IMR-90 (cell line): ENCODE measurements at regions not wholly inside any gene's neighbourhood (a gene's known extent, or its start where the extent isn't known, plus 50 kb on each side); places are given as distances from the start of the nearest gene placed in this dataset.

Experiments used
- ATAC-seq: fragments of 200-7000 bp; cut with Tn5 transposase; 2 replicates; pipeline ENCODE4 v1.9.1; 2020; ENCODE audit warnings: low read depth, mild to moderate bottlenecking, moderate library complexity
- BruUV-seq: library from RNA; stranded (reverse); fragments of 400-500 nt; replicated peaks from 2 replicates; lab custom pipeline; 2021; lab: Mats Ljungman, UMichigan
- CTCF ChIA-PET: fragments of 300-600 bp; formaldehyde crosslinking; extraction: SDS; loops from one replicate; lab custom pipeline; 2021; ENCODE audit warnings: antibody characterized with exemption; lab: Yijun Ruan, JAX
- POLR2A ChIA-PET: fragments of 300-600 bp; sonication (Branson Sonifier 250); formaldehyde crosslinking; loops from one replicate; lab custom pipeline; 2022; ENCODE audit warnings: antibody characterized with exemption; ENCODE audit not compliant: unreplicated experiment; lab: Charles Lee
- DNase-seq: peaks from one replicate; pipeline ENCODE4 v3.0.0; 2013
- H2AFZ ChIP-seq: replicated peaks from 2 replicates; pipeline ENCODE3; 2013; ENCODE audit warnings: low read length, mild to moderate bottlenecking; ENCODE audit not compliant: poor library complexity
- H2AK5ac ChIP-seq: 2 replicates; pipeline ENCODE4 v1.6.1; 2013; ENCODE audit warnings: low read depth, low read length, inconsistent platforms
- H2AK9ac ChIP-seq: replicated peaks from 2 replicates; pipeline ENCODE3; 2013; ENCODE audit warnings: mild to moderate bottlenecking, low read depth, low read length, moderate library complexity; ENCODE audit not compliant: poor library complexity
- H2BK120ac ChIP-seq: 2 replicates; pipeline ENCODE4 v1.6.1; 2013; ENCODE audit warnings: low read depth, low read length, inconsistent platforms
- H2BK15ac ChIP-seq: 3 replicates; pipeline ENCODE4 v1.6.1; 2013; ENCODE audit warnings: low read depth, low read length, inconsistent platforms
- H2BK20ac ChIP-seq: 2 replicates; pipeline ENCODE4 v1.6.1; 2013; ENCODE audit warnings: low read depth, mild to moderate bottlenecking, inconsistent platforms, low read length, moderate library complexity
- H2BK5ac ChIP-seq: 2 replicates; pipeline ENCODE4 v1.6.1; 2013; ENCODE audit warnings: mild to moderate bottlenecking, low read depth, low read length, inconsistent platforms; ENCODE audit not compliant: poor library complexity, severe bottlenecking
- H3K14ac ChIP-seq: replicated peaks from 2 replicates; pipeline ENCODE4 v1.6.1; 2013; ENCODE audit warnings: low read depth, low read length, inconsistent platforms
- H3K18ac ChIP-seq: 2 replicates; pipeline ENCODE4 v1.6.1; 2013; ENCODE audit warnings: low read depth, low read length, control low read depth
- H3K23ac ChIP-seq: 2 replicates; pipeline ENCODE4 v1.6.1; 2013; ENCODE audit warnings: low read depth, low read length, inconsistent platforms
- H3K27ac ChIP-seq: 2 replicates; pipeline ENCODE4 v1.5.1; 2013; ENCODE audit warnings: mild to moderate bottlenecking, control low read depth, low read length; ENCODE audit not compliant: insufficient read depth
- H3K27me3 ChIP-seq: 2 replicates; pipeline ENCODE4 v1.6.1; 2013; ENCODE audit warnings: low read length; ENCODE audit not compliant: control insufficient read depth, insufficient read depth
- H3K36me3 ChIP-seq: 2 replicates; pipeline ENCODE4 v1.6.1; 2013; ENCODE audit warnings: low read length, mixed read lengths; ENCODE audit not compliant: control insufficient read depth, insufficient read depth
- H3K4ac ChIP-seq: 2 replicates; pipeline ENCODE4 v1.6.1; 2013; ENCODE audit warnings: low read depth, low read length, inconsistent platforms
- H3K4me1 ChIP-seq: 2 replicates; pipeline ENCODE4 v1.6.1; 2013; ENCODE audit warnings: low read length, mixed read lengths; ENCODE audit not compliant: control insufficient read depth, insufficient read depth
- H3K4me2 ChIP-seq: 2 replicates; pipeline ENCODE4 v1.6.1; 2013; ENCODE audit warnings: low read depth, mild to moderate bottlenecking, control low read depth, low read length, moderate library complexity
- H3K4me3 ChIP-seq: 2 replicates; pipeline ENCODE4 v1.5.1; 2013; ENCODE audit warnings: low read depth, mild to moderate bottlenecking, control low read depth, low read length, moderate library complexity; ENCODE audit not compliant: insufficient read depth
- H3K56ac ChIP-seq: 2 replicates; pipeline ENCODE4 v1.6.1; 2013; ENCODE audit warnings: low read length, inconsistent platforms; ENCODE audit not compliant: insufficient read depth; ENCODE audit errors: extremely low read depth
- H3K79me1 ChIP-seq, 2 experiments: 2 replicates each; pipeline ENCODE4 v1.6.1; 2013; ENCODE audit warnings: low read length in 2 of 2, inconsistent platforms in 1 of 2, low read depth in 1 of 2
- H3K9ac ChIP-seq: 2 replicates; pipeline ENCODE4 v1.6.1; 2013; ENCODE audit warnings: low read depth, low read length, control low read depth
- H3K9me1 ChIP-seq: 2 replicates; pipeline ENCODE4 v1.6.1; 2013; ENCODE audit warnings: low read length, inconsistent platforms; ENCODE audit not compliant: insufficient read depth
- H3K9me3 ChIP-seq: 2 replicates; pipeline ENCODE4 v1.6.1; 2013; ENCODE audit warnings: low read length; ENCODE audit not compliant: control insufficient read depth, insufficient read depth
- H4K20me1 ChIP-seq: 2 replicates; pipeline ENCODE4 v1.6.1; 2013; ENCODE audit warnings: low read length, inconsistent platforms; ENCODE audit not compliant: insufficient read depth
- H4K5ac ChIP-seq: 2 replicates; pipeline ENCODE4 v1.6.1; 2013; ENCODE audit warnings: mild to moderate bottlenecking, low read depth, low read length, control low read depth
- H4K8ac ChIP-seq, 2 experiments: 2 replicates each; pipeline ENCODE4 v1.6.1; 2013; ENCODE audit warnings: low read depth in 2 of 2, low read length in 2 of 2, control low read depth in 1 of 2, inconsistent platforms in 1 of 2
- H4K91ac ChIP-seq: 2 replicates; pipeline ENCODE4 v1.6.1; 2013; ENCODE audit warnings: low read depth, low read length, inconsistent platforms; ENCODE audit not compliant: insufficient read depth
- BHLHE40 ChIP-seq: fragments of 150-350 bp; IDR thresholded peaks from 2 replicates; pipeline ENCODE4 v1.6.1; 2016; ENCODE audit warnings: mild to moderate bottlenecking, low read depth, low read length
- CHD1 ChIP-seq: IDR thresholded peaks from 2 replicates; pipeline ENCODE4 v1.6.1; 2012; ENCODE audit warnings: low read depth, low read length, improper control_type of control experiment
- FOS ChIP-seq: fragments of 150-350 bp; IDR thresholded peaks from 2 replicates; pipeline ENCODE4 v1.6.1; 2016; ENCODE audit warnings: low read depth, low read length
- MAFK ChIP-seq: IDR thresholded peaks from 2 replicates; pipeline ENCODE4 v1.6.1; 2012; ENCODE audit warnings: low read depth, low read length, improper control_type of control experiment
- MAZ ChIP-seq: IDR thresholded peaks from 2 replicates; pipeline ENCODE4 v1.6.1; 2012; ENCODE audit warnings: low read depth, mild to moderate bottlenecking, low read length, improper control_type of control experiment, moderate library complexity, borderline replicate concordance
- MXI1 ChIP-seq: IDR thresholded peaks from 2 replicates; pipeline ENCODE4 v1.6.1; 2012; ENCODE audit warnings: low read depth, mild to moderate bottlenecking, low read length, moderate library complexity, borderline replicate concordance
- NFE2L2 ChIP-seq: fragments of 150-350 bp; IDR thresholded peaks from 2 replicates; pipeline ENCODE4 v1.6.1; 2016; ENCODE audit warnings: low read depth, mild to moderate bottlenecking, low read length
- POLR2A ChIP-seq: IDR thresholded peaks from 2 replicates; pipeline ENCODE4 v1.6.1; 2012; ENCODE audit warnings: mild to moderate bottlenecking, low read depth, low read length
- RCOR1 ChIP-seq: IDR thresholded peaks from 2 replicates; pipeline ENCODE4 v1.6.1; 2012; ENCODE audit warnings: mild to moderate bottlenecking, low read length, improper control_type of control experiment; ENCODE audit not compliant: insufficient replicate concordance
- RFX5 ChIP-seq: IDR thresholded peaks from 2 replicates; pipeline ENCODE4 v1.8.0; 2012; ENCODE audit warnings: low read depth, mild to moderate bottlenecking, low read length, moderate library complexity
- SMC3 ChIP-seq: fragments of 150-350 bp; IDR thresholded peaks from 2 replicates; pipeline ENCODE4 v1.6.1; 2016; ENCODE audit warnings: low read depth, mild to moderate bottlenecking, antibody characterized with exemption, low read length, moderate library complexity
- WGBS, 2 experiments: methylation state at CpG; one replicate each; pipeline versions ENCODE4 v1.1.5 to v1.1.7; 2013; ENCODE audit warnings: missing lambda C conversion rate in 2 of 2; ENCODE audit not compliant: insufficient read length in 1 of 2; ENCODE audit errors: extremely low coverage in 2 of 2; 5-methylcytosine and 5-hydroxymethylcytosine counted together
- dilution Hi-C: fragments of 300-500 bp; cut with HindIII; formaldehyde crosslinking; loops from one replicate; pipeline ENCODE4 v1.14.3; 2018; ENCODE audit warnings: low sequenced_read_pairs; ENCODE audit not compliant: unreplicated experiment
- in situ Hi-C: fragments of 300-500 bp; cut with MboI; formaldehyde crosslinking; loops from 3 replicates; pipeline ENCODE4 v1.14.3; 2019; ENCODE audit warnings: low sequenced_read_pairs, inconsistent platforms, mixed read lengths
- intact Hi-C: fragments of 100-400 bp; cut with micrococcal nuclease; formaldehyde crosslinking; loops from 2 replicates; pipeline ENCODE4 v1.10.0; 2022
- TF ChIP-seq, protein P1 (sequence below): conservative IDR thresholded peaks from 2 replicates; pipeline ENCODE4 v1.5.1; 2012; ENCODE audit warnings: mild to moderate bottlenecking, low read depth, low read length, improper control_type of control experiment
- TF ChIP-seq, protein P2 (sequence below): fragments of 150-350 bp; IDR thresholded peaks from 2 replicates; pipeline ENCODE4 v1.6.1; 2017; ENCODE audit warnings: mild to moderate bottlenecking, antibody characterized with exemption, low read length, low read depth
- TF ChIP-seq, protein P3 (sequence below): fragments of 150-350 bp; IDR thresholded peaks from 2 replicates; pipeline ENCODE4 v1.6.1; 2016; ENCODE audit warnings: low read depth, mild to moderate bottlenecking, low read length, moderate library complexity, borderline replicate concordance

DNA sequence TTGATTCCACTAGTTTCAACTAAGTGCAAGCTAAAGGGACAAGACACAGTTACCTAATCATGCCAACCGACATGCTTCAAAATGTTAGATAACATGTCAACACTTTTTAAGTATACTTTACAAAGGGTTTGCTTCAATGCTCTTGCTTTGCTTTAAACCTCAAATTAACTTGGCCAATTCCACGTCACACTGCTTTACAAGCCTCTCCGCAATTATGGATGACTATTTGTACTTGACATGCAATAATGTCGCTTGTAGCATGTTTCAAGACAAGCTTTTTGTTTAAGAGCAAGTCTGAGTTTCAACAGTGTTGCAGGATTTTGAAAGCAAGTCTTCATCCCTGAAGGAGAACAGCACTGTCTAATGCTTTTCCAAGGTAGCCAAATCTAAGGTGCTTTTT, 86.9 kb downstream of the CNTN3 start:
- H3K27ac ChIP-seq: no peak overlapping the region
- H4K20me1 ChIP-seq: no peaks in the 10 kb centered on the region
- no peaks in the 10 kb centered on the region for H3K36me3 ChIP-seq
- TF ChIP-seq RFX5: no peak
- no peak for TF ChIP-seq NFE2L2
- no peak for TF ChIP-seq POLR2A
- no peak for TF ChIP-seq CHD1
- TF ChIP-seq SMC3: no peak
- TF ChIP-seq RCOR1: no peak
- TF ChIP-seq, protein P1, sequence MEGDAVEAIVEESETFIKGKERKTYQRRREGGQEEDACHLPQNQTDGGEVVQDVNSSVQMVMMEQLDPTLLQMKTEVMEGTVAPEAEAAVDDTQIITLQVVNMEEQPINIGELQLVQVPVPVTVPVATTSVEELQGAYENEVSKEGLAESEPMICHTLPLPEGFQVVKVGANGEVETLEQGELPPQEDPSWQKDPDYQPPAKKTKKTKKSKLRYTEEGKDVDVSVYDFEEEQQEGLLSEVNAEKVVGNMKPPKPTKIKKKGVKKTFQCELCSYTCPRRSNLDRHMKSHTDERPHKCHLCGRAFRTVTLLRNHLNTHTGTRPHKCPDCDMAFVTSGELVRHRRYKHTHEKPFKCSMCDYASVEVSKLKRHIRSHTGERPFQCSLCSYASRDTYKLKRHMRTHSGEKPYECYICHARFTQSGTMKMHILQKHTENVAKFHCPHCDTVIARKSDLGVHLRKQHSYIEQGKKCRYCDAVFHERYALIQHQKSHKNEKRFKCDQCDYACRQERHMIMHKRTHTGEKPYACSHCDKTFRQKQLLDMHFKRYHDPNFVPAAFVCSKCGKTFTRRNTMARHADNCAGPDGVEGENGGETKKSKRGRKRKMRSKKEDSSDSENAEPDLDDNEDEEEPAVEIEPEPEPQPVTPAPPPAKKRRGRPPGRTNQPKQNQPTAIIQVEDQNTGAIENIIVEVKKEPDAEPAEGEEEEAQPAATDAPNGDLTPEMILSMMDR: no peak
- no peak for TF ChIP-seq FOS
- TF ChIP-seq MAZ: no peak
- no peak for TF ChIP-seq BHLHE40
- TF ChIP-seq, protein P2, sequence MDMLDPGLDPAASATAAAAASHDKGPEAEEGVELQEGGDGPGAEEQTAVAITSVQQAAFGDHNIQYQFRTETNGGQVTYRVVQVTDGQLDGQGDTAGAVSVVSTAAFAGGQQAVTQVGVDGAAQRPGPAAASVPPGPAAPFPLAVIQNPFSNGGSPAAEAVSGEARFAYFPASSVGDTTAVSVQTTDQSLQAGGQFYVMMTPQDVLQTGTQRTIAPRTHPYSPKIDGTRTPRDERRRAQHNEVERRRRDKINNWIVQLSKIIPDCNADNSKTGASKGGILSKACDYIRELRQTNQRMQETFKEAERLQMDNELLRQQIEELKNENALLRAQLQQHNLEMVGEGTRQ: no peak
- TF ChIP-seq, protein P3, sequence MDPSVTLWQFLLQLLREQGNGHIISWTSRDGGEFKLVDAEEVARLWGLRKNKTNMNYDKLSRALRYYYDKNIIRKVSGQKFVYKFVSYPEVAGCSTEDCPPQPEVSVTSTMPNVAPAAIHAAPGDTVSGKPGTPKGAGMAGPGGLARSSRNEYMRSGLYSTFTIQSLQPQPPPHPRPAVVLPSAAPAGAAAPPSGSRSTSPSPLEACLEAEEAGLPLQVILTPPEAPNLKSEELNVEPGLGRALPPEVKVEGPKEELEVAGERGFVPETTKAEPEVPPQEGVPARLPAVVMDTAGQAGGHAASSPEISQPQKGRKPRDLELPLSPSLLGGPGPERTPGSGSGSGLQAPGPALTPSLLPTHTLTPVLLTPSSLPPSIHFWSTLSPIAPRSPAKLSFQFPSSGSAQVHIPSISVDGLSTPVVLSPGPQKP: no peak
- TF ChIP-seq MAFK: no peak
- TF ChIP-seq MXI1: no peak
- H3K23ac ChIP-seq: no peak overlapping the region
- H3K9me3 ChIP-seq: no peaks in the 10 kb centered on the region
- no peak overlapping the region for H2BK20ac ChIP-seq
- whole genome bisulfite sequencing, 2 experiments: no CpG with 5 or more reads among the region's 4 CpGs
- no peak overlapping the region for H2BK5ac ChIP-seq
- no peak overlapping the region for H4K91ac ChIP-seq
- H2BK15ac ChIP-seq: no peak overlapping the region
- H3K27me3 ChIP-seq: no peaks in the 10 kb centered on the region
- dilution Hi-C loops (no loop called here), in situ Hi-C loops (no loop called here), intact Hi-C loops (no loop called here)
- ChIA-PET POLR2A (no interaction called here), CTCF (no interaction called here)
- peaks cover 0 to 5% of the 10 kb centered on the region in 2 experiments; a peak in 2 of 4 replicates for H3K79me1 ChIP-seq
- BruUV-seq: no TSS peak
- no peaks in the 10 kb centered on the region for H3K9me1 ChIP-seq
- H3K4me1 ChIP-seq: peaks cover 7% of the 10 kb centered on the region; the same call in 1 of the 2 replicates
- no peak overlapping the region for H3K9ac ChIP-seq
- no peak overlapping the region for H3K14ac ChIP-seq
- H2BK120ac ChIP-seq: no peak overlapping the region
- no peak overlapping the region for H4K8ac ChIP-seq
- no peak overlapping the region for H2AFZ ChIP-seq
- H2AK5ac ChIP-seq: no peak overlapping the region
- no peak overlapping the region for H3K18ac ChIP-seq
- no peak overlapping the region for H4K5ac ChIP-seq
- no peak overlapping the region for H2AK9ac ChIP-seq
- no peak overlapping the region for H3K4me3 ChIP-seq
- ATAC-seq: no peak
- no peak overlapping the region for H3K4ac ChIP-seq
- no peak overlapping the region for H3K56ac ChIP-seq
- H3K4me2 ChIP-seq: no peak overlapping the region
- DNase-seq: no peak
